GM06990 (cell line): ENCODE measurements at regions not wholly inside any gene's neighbourhood (a gene's known extent, or its start where the extent isn't known, plus 50 kb on each side); places are given as distances from the start of the nearest gene placed in this dataset.

ENCODE experiments used
- DNase-seq: peaks from one replicate; pipeline ENCODE4 v3.0.0-alpha.2; 2011; ENCODE audit not compliant: insufficient read length; ENCODE audit errors: extremely low read depth
- H3K27me3 ChIP-seq: replicated peaks from 2 replicates; pipeline ENCODE4 v1.6.0; 2011; ENCODE audit warnings: low read length; ENCODE audit not compliant: control insufficient read depth, insufficient read depth
- H3K36me3 ChIP-seq: 2 replicates; pipeline ENCODE4 v1.5.1; 2011; ENCODE audit warnings: low read length; ENCODE audit not compliant: control insufficient read depth, insufficient read depth
- H3K4me3 ChIP-seq: replicated peaks from 2 replicates; pipeline ENCODE4 v1.5.1; 2011; ENCODE audit warnings: low read depth, mild to moderate bottlenecking, control low read depth, low read length
- TF ChIP-seq, protein P1 (sequence below): IDR thresholded peaks from 2 replicates; pipeline ENCODE4 v1.5.1; 2011; ENCODE audit warnings: low read length, control low read depth, mild to moderate bottlenecking, inconsistent platforms; ENCODE audit not compliant: insufficient read depth, poor library complexity, severe bottlenecking

DNA sequence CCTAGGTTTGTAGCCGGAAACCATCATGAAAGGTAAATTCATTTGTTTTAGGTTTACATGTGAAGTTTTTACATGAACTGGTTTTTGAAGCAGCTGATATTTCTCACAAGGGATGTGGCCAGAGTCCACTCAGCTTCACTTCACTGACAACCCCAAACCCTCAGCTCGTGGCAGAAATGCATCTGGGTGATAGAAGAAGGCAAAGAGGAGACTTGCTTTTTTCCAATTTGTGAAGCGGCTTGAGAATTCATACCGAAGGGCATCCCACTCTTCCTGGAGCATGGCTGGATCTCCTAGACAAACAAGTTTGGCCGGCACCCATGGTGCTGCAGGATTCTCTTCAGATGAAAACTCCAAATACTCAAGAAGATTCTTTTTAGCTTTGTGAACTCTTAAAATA, 392.8 kb upstream of the CNR1 start:
- H3K27me3 ChIP-seq: no peaks in the 10 kb centered on the region
- H3K36me3 ChIP-seq: no peaks in the 10 kb centered on the region
- DNase-seq: no peak
- no peak overlapping the region for H3K4me3 ChIP-seq
- TF ChIP-seq, protein P1, sequence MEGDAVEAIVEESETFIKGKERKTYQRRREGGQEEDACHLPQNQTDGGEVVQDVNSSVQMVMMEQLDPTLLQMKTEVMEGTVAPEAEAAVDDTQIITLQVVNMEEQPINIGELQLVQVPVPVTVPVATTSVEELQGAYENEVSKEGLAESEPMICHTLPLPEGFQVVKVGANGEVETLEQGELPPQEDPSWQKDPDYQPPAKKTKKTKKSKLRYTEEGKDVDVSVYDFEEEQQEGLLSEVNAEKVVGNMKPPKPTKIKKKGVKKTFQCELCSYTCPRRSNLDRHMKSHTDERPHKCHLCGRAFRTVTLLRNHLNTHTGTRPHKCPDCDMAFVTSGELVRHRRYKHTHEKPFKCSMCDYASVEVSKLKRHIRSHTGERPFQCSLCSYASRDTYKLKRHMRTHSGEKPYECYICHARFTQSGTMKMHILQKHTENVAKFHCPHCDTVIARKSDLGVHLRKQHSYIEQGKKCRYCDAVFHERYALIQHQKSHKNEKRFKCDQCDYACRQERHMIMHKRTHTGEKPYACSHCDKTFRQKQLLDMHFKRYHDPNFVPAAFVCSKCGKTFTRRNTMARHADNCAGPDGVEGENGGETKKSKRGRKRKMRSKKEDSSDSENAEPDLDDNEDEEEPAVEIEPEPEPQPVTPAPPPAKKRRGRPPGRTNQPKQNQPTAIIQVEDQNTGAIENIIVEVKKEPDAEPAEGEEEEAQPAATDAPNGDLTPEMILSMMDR: no peak

GRCh38 chr6:88556663-88557062, 390.5 kb upstream of the CNR1 start:
- no peaks in the 10 kb centered on the region for H3K36me3 ChIP-seq
- no peaks in the 10 kb centered on the region for H3K27me3 ChIP-seq
- H3K4me3 ChIP-seq: no peak overlapping the region
- TF ChIP-seq, protein P1: no peak
- no peak for DNase-seq

- TF ChIP-seq, protein P1: no peak
- DNase-seq: no peak
- H3K27me3 ChIP-seq: no peaks in the 10 kb centered on the region
- no peaks in the 10 kb centered on the region for H3K36me3 ChIP-seq
- no peak overlapping the region for H3K4me3 ChIP-seq
These were observed 382.9 kb upstream of the CNR1 start for GRCh38 chr6:88548891-88549505.

GRCh38 chr6:88547768-88548167, 381.6 kb upstream of the CNR1 start:
- TF ChIP-seq, protein P1: no peak
- Histone ChIP-seq H3K36me3 (no peaks in the 10 kb centered on the region), H3K4me3 (no peak overlapping the region), H3K27me3 (no peaks in the 10 kb centered on the region)
- no peak for DNase-seq

GRCh38 chr6:88545991-88546390, 379.8 kb upstream of the CNR1 start:
- Histone ChIP-seq H3K27me3 (no peaks in the 10 kb centered on the region), H3K4me3 (no peak overlapping the region), H3K36me3 (no peaks in the 10 kb centered on the region)
- no peak for DNase-seq
- TF ChIP-seq, protein P1: no peak

- no peak for DNase-seq
- Histone ChIP-seq H3K27me3 (no peaks in the 10 kb centered on the region), H3K36me3 (no peaks in the 10 kb centered on the region), H3K4me3 (no peak overlapping the region)
- TF ChIP-seq, protein P1: no peak
These were observed 379.0 kb upstream of the CNR1 start for GRCh38 chr6:88544986-88545612.
